ENCODE measurements at regions not wholly inside any gene's neighbourhood (a gene's known extent, or its start where the extent isn't known, plus 50 kb on each side); places are given as distances from the start of the nearest gene placed in this dataset.
"Not testable (repeated sequence)": the region's sequence is repeated elsewhere in the genome, so short reads cannot be mapped to it uniquely, and the experiment has no call there.

GRCh38 chr6:120373185-120373584 lies 961.1 kb downstream of the TBC1D32 start:
- no peaks in the 10 kb centered on the region for H3K36me3 ChIP-seq
- no peak overlapping the region for H3K27ac ChIP-seq
- TF ChIP-seq CTCF (IDR thresholded peaks at IDR 0.05) = no peak
- no peak for DNase-seq
- no peaks in the 10 kb centered on the region for H3K27me3 ChIP-seq
- H3K4me1 ChIP-seq = no peaks in the 10 kb centered on the region
- no peaks in the 10 kb centered on the region for H3K9me3 ChIP-seq
- intact Hi-C loops (cut with DNase I; ENCODE audit: low total_unique reads) = no loop called here
- no peak overlapping the region for H3K4me3 ChIP-seq

- no peaks in the 10 kb centered on the region for H3K36me3 ChIP-seq
- no peaks in the 10 kb centered on the region for H3K4me1 ChIP-seq
- H3K27me3 ChIP-seq = no peaks in the 10 kb centered on the region
- intact Hi-C loops (cut with DNase I; ENCODE audit: low total_unique reads) = no loop called here
- H3K27ac ChIP-seq = no peak overlapping the region
- H3K9me3 ChIP-seq = peaks cover 0 to 21% (median 3%) of the 10 kb centered on the region in 3 donors
- DNase-seq = no peak
- no peak for TF ChIP-seq CTCF (IDR thresholded peaks at IDR 0.05)
- no peak overlapping the region for H3K4me3 ChIP-seq
Observed at GRCh38 chr6:120363429-120363828, 970.9 kb downstream of the TBC1D32 start.

- H3K4me3 ChIP-seq; DNase-seq; H3K27ac ChIP-seq; H3K4me1 ChIP-seq; intact Hi-C loops (cut with DNase I; ENCODE audit: low total_unique reads); H3K36me3 ChIP-seq; H3K27me3 ChIP-seq: not testable (repeated sequence)
- peaks cover 0 to 28% (median 3%) of the 10 kb centered on the region in 3 donors for H3K9me3 ChIP-seq
Observed at GRCh38 chr6:120358535-120358934, 975.7 kb downstream of the TBC1D32 start.

- Histone ChIP-seq H3K9me3 (peaks cover 0 to 28% (median 3%) of the 10 kb centered on the region in 3 donors), H3K36me3 (no peaks in the 10 kb centered on the region), H3K4me3 (no peak overlapping the region), H3K27me3 (no peaks in the 10 kb centered on the region), H3K4me1 (no peaks in the 10 kb centered on the region), H3K27ac (no peak overlapping the region)
- intact Hi-C loops (cut with DNase I; ENCODE audit: low total_unique reads) = no loop called here
- no peak for TF ChIP-seq CTCF (IDR thresholded peaks at IDR 0.05)
- DNase-seq = no peak
Observed at GRCh38 chr6:120357447-120357846, 976.8 kb downstream of the TBC1D32 start.

- DNase-seq = no peak
Observed at GRCh38 chr6:120355822-120356221, 978.5 kb downstream of the TBC1D32 start.

GRCh38 chr6:120354452-120355098 lies 979.7 kb downstream of the TBC1D32 start:
- Histone ChIP-seq H3K4me1 (no peaks in the 10 kb centered on the region), H3K27me3 (no peaks in the 10 kb centered on the region), H3K9me3 (peaks cover 0 to 16% (median 0%) of the 10 kb centered on the region in 3 donors), H3K36me3 (no peaks in the 10 kb centered on the region), H3K27ac (no peak overlapping the region), H3K4me3 (no peak overlapping the region)
- TF ChIP-seq CTCF (IDR thresholded peaks at IDR 0.05) = no peak
- no peak for DNase-seq
- intact Hi-C loops (cut with DNase I; ENCODE audit: low total_unique reads) = no loop called here

More at GRCh38 chr6:120355822-120356221, 978.5 kb downstream of the TBC1D32 start:
- TF ChIP-seq CTCF (IDR thresholded peaks at IDR 0.05) = no peak
- Histone ChIP-seq H3K27me3 (no peaks in the 10 kb centered on the region), H3K27ac (no peak overlapping the region), H3K36me3 (no peaks in the 10 kb centered on the region), H3K9me3 (peaks cover 0 to 16% (median 3%) of the 10 kb centered on the region in 3 donors), H3K4me3 (no peak overlapping the region), H3K4me1 (no peaks in the 10 kb centered on the region)
- intact Hi-C loops (cut with DNase I; ENCODE audit: low total_unique reads) = no loop called here

Measured in tibial artery (tissue), 4 donors.